ENCODE measurements at regions not wholly inside any gene's neighbourhood (a gene's known extent, or its start where the extent isn't known, plus 50 kb on each side); places are given as distances from the start of the nearest gene placed in this dataset.

- DNase-seq: no peak
Observed at GRCh38 chr13:59442461-59442860, 721.3 kb downstream of the DIAPH3 start.

DNA sequence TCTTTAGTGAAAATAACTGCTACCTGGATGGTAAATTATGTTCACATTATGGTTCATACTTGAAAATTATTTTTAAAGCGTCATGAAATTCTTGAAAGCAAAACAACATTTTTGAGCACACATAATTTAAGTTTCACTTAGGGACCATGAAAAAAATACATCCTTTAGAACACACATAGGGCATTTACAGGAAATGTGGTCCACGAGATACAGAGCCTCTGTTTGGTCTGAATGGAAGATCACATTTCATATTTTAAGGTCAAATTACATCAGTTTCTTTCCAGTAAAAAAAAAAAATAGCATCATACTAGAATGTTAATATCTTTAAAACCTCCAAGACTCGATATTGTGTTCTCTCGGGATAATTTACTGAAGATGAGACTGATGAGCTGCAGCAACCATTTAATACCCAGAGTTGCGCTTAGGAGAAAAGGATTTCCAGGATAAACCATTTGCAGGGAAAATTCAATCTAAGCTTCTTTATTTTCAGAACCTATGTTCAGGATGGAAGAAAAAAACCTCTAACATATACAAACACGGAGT is 720.7 kb downstream of the DIAPH3 start:
- DNase-seq: no peak

- no peak for DNase-seq
Observed at GRCh38 chr13:59444210-59444857, 719.4 kb downstream of the DIAPH3 start.

GRCh38 chr13:59445812-59446211 is 717.9 kb downstream of the DIAPH3 start:
- no peak for DNase-seq

DNA sequence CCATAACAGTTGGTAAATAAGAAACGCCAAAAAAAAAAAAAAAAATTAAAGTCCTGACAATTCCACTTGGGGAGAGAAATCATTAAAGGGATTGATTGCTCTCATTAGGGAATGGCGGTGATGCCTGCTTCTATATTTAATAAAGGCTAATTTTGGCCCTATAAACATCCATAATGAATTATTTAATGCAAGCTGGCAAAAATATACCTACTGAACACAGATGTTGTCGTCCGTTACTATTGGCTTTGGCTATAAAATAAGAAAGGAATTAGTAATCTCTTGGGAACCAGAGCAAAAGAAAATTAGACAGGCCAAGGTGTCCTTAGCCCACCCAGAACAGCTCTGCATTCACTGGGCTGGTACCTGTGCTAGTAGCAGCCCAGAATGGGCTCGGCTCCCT is 717.3 kb downstream of the DIAPH3 start:
- no peak for DNase-seq

DNA sequence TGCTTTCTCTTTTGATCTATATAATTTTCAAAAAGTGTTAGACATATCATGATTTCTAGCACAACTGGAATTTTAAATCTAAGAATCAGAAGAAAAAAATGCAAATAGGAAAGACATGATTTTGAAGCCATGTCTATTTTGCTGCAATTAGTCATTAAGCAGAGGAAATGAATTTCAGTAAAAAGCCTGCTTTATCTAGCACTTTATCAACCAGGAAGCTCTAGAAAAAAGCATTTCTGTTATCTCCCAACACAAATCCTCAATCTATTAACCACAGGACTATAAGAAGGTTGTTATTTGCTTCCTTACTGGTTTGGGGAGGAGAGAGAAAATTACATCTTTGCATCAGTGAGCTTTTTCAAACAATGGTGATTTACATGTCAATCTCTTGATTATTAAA is 716.7 kb downstream of the DIAPH3 start:
- no peak for DNase-seq

DNA sequence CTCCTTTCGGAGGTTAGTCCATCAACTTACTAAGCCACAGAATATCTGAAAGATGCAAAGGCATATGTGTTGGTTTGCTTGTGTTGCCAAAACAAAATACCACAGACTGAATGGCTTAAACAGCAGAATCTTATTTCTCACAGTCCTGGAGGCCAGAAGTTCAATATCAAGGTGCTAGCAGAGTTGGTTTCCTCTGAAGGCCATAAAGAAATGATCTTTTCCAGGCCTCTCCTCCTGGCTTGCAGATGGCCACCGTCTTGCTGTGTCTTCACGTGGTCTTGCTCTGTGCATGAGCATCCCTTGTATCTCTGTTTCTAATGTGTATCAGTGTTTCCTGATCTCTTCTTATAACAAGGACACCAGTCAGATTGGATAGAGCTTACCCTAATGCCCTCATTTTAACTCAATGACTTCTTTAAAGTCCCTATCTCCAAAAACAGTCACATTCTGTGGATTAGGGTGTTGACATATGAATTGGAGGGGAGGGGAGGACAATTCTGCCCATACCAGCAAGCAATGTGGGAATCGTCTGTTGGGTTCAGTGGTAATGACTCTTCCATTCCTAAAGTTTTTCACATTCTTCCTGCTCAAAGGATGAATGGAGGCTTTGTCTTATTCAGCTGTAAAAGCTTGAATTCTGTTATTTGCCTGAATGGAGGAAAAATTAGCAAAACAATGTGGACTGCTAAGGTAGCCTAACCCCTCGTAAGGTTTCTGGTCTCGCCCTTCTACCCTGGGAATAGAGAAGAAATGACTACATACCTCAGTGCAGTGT is 715.7 kb downstream of the DIAPH3 start:
- no peak for DNase-seq

DNA sequence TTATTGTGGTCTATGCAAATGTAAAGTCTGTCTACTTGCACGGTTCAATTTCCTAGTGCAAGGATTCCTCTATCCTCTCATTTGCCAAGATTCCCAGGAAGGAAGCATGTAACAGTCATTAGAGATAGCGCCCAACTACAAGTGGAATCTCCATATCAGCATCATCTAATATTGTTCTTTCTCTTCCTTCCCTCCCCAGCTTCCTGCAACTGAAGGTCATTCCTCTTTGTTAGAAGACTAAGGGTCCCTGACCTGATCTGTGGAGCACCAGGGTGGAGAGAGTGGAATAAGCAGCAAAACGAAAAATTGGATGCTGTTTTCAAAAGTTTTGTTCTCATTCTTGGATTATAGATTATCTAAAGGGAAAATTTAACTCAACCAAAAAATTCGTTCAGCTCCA is 714.0 kb downstream of the DIAPH3 start:
- no peak for DNase-seq

- no peak for DNase-seq
Observed at GRCh38 chr13:59450229-59450628, 713.5 kb downstream of the DIAPH3 start.

GRCh38 chr13:59451236-59451635 is 712.5 kb downstream of the DIAPH3 start:
- DNase-seq: no peak

GRCh38 chr13:59452189-59452890 is 711.4 kb downstream of the DIAPH3 start:
- no peak for DNase-seq

GRCh38 chr13:59458908-59459579 is 704.7 kb downstream of the DIAPH3 start:
- DNase-seq: no peak

- DNase-seq: no peak
Observed at GRCh38 chr13:59459972-59460371, 703.8 kb downstream of the DIAPH3 start.

DNA sequence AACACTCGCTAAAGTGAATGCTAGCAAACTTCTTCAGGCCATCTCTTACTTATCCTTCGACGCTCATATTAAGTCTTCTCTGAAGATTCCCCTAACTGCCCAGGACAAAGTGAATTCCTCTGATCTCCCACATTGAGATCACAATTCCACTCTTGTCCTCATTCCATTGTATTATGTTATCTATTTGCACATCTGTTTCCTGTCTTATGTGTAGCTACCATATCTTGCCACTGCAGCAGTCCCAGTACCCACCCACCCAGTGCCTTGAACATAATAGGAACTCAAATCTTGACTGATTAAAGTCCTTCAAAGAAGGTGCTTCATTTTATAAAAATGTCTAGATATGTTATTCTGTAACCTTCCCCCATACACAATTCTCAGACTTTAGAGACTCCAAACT is 702.3 kb downstream of the DIAPH3 start:
- DNase-seq: no peak

DNA sequence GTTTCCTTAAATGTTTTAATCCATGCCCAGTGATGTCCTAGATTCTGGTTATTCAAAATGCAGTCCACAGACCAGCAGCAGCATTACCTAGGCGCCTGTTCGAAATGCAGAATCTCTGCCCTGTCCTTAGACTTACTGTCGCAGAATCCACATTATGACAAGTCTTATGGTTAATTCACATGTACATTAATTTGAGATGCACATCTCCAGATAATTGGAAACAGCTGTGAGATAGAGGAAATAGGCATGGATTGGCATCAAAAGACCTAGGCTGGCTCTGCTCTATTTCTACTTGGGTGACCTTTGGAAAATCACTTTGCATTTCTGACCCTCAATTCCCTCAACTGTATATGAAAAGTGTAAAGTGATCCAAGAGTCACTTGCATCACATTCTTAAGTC is 700.7 kb downstream of the DIAPH3 start:
- DNase-seq: no peak

DNA sequence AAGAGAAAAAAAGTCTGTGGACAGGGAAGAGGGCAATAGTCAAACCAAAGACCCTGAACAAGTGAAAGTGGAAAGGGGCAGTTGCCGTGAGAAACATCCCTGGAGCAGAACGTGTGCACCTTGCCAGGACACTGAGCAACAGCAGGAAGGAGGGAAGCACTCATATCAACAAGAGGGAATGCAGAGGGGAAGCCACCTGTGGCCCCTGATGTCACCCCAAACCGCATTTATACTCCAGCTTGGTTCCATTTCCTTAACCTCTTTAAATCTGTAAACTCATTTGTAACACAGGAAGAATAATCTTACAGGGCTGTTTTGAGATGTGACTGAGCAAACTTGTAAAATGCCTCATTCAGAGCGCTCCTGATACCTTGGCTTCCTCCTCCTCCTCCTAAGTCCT is 698.8 kb downstream of the DIAPH3 start:
- DNase-seq: no peak

DNA sequence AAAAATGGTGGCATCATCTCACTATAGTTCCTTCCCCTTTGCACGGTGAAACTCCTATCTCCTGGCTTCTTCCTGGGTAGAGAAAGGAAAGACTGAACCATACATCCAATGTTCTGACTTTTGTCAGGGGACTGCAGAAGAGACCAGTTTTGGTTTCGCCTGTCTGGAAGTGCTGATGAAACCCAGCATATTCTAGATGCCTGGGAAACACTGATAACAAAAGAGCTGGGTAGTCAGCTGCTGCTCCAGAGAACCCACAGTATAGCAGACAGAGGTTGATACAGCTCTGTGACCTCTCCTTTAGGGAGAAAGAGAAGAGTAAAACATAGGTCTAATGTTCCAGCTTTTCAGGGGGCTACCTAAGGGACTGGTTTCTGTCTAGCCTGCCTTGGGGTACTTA is 695.3 kb downstream of the DIAPH3 start:
- DNase-seq: no peak

- no peak for DNase-seq
Observed at GRCh38 chr13:59471106-59471505, 692.6 kb downstream of the DIAPH3 start.

- DNase-seq: no peak
Observed at GRCh38 chr13:59472134-59472533, 691.6 kb downstream of the DIAPH3 start.

GRCh38 chr13:59474696-59475095 is 689.0 kb downstream of the DIAPH3 start:
- DNase-seq: no peak

GRCh38 chr13:59475911-59476310 is 687.8 kb downstream of the DIAPH3 start:
- no peak for DNase-seq

DNA sequence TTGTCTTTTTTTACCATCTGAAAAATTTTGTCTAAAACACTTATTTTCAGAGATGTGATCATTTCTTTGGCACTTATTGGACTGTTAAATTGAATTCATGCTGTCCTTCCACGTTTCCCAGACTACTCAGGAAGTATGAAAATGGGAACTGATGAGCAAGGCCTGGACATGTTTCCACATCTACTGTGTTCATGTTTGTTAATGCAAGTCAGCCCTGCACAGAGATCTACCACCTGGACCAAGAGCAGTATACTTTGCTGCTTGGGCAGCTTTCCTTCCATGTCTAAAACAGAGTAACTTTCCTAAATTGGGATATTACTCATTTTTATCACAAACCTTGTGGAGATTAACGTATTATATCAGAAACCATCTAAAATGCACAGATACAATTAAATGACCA is 687.4 kb downstream of the DIAPH3 start:
- DNase-seq: no peak

DNA sequence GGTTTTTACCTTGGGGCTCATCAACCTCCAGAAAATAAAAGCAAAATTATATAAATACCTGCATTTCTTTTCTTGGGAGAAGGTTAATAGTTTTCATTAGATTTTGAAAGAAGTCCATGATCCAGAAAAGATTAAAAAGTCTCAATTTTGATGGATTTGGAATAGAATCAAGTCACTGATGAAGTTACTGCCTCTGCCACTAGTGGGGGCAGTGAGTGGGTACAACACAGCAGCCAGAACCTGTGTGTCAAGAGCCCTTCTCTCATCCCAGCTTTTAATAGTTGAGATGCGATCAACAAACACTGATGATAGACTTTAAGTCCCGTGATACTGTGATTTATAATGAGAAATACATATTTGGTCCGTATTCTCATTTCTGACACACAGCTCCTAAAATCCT is 686.7 kb downstream of the DIAPH3 start:
- DNase-seq: peak; percentile 3
